OCI-LY3 (cell line): ENCODE measurements at regions not wholly inside any gene's neighbourhood (a gene's known extent, or its start where the extent isn't known, plus 50 kb on each side); places are given as distances from the start of the nearest gene placed in this dataset.

Experiments
- EZH2phosphoT487 ChIP-seq: fragments of 200-600 bp; shearing (Covaris generic); IDR thresholded peaks from 2 replicates; pipeline ENCODE4 v1.6.1; 2018; ENCODE audit warnings: antibody characterized with exemption, mixed run types, low read depth
- TF ChIP-seq, protein P1 (sequence below): fragments of 200-600, 300-600 bp; sonication (generic); IDR thresholded peaks from 2 replicates; pipeline ENCODE4 v1.5.1; 2014; ENCODE audit warnings: antibody characterized with exemption, low read length, low read depth

DNA sequence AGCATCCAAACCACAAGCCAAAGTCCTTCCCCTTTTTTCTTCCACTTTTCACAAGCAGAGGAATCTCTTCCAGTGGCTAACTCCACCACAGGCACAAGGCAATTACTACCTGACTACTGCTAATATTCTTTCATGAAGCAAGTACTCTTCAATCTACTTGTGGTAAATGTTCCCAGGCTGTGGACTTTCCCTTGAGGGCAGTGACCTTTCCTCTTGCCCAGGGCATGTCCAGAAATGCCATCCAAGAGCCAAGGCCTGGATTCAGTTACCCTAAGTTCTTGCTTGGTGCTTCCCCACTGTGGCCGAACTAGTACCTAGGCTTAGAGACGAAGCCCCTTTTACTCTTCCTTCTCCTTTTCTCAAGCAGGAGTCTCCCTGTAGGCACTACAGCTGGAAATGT is 400.7 kb downstream of the DCAF12L2 start:
- TF ChIP-seq, protein P1, sequence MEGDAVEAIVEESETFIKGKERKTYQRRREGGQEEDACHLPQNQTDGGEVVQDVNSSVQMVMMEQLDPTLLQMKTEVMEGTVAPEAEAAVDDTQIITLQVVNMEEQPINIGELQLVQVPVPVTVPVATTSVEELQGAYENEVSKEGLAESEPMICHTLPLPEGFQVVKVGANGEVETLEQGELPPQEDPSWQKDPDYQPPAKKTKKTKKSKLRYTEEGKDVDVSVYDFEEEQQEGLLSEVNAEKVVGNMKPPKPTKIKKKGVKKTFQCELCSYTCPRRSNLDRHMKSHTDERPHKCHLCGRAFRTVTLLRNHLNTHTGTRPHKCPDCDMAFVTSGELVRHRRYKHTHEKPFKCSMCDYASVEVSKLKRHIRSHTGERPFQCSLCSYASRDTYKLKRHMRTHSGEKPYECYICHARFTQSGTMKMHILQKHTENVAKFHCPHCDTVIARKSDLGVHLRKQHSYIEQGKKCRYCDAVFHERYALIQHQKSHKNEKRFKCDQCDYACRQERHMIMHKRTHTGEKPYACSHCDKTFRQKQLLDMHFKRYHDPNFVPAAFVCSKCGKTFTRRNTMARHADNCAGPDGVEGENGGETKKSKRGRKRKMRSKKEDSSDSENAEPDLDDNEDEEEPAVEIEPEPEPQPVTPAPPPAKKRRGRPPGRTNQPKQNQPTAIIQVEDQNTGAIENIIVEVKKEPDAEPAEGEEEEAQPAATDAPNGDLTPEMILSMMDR: no peak
- TF ChIP-seq EZH2phosphoT487: no peak
